WTC11 (cell line): ENCODE measurements at regions not wholly inside any gene's neighbourhood (a gene's known extent, or its start where the extent isn't known, plus 50 kb on each side); places are given as distances from the start of the nearest gene placed in this dataset.

Source experiments
- CTCF ChIP-seq: fragments of 200-600 bp; IDR thresholded peaks from 2 replicates; pipeline ENCODE4 v1.8.0; 2022; ENCODE audit warnings: antibody characterized with exemption
- FOXK1 ChIP-seq: sonication (generic); formaldehyde crosslinking; IDR thresholded peaks from 2 replicates; pipeline ENCODE4 v1.8.0; 2022; ENCODE audit warnings: mild to moderate bottlenecking, moderate library complexity, missing genetic modification reagents
- JUN ChIP-seq: sonication (generic); formaldehyde crosslinking; IDR thresholded peaks from 2 replicates; pipeline ENCODE4 v1.8.0; 2023; ENCODE audit warnings: mild to moderate bottlenecking, missing genetic modification reagents
- NFYB ChIP-seq: sonication (generic); formaldehyde crosslinking; conservative IDR thresholded peaks from 2 replicates; pipeline ENCODE4 v1.8.0; 2022; ENCODE audit warnings: low read depth, missing genetic modification reagents
- USF2 ChIP-seq: sonication (generic); formaldehyde crosslinking; IDR thresholded peaks from 2 replicates; pipeline ENCODE4 v1.8.1; 2023; ENCODE audit warnings: mild to moderate bottlenecking, missing genetic modification reagents, moderate library complexity
- ZNF416 ChIP-seq: fragments of 250-450 bp; sonication (Bioruptor Pico); IDR thresholded peaks from 2 replicates; pipeline ENCODE4 v1.9.0; 2021; ENCODE audit warnings: mild to moderate bottlenecking, inconsistent platforms
- ZNF423 ChIP-seq: fragments of 250-450 bp; sonication (Bioruptor Pico); IDR thresholded peaks from 2 replicates; pipeline ENCODE4 v2.1.2; 2022; ENCODE audit warnings: mild to moderate bottlenecking, moderate library complexity
- TF ChIP-seq, protein P1 (sequence below): fragments of 250-450 bp; sonication (Bioruptor Pico); IDR thresholded peaks from 2 replicates; pipeline ENCODE4 v1.9.0; 2021; ENCODE audit warnings: mild to moderate bottlenecking
- TF ChIP-seq, protein P2 (sequence below): sonication (generic); formaldehyde crosslinking; IDR thresholded peaks from 2 replicates; pipeline ENCODE4 v1.8.1; 2023; ENCODE audit warnings: mild to moderate bottlenecking, missing genetic modification reagents, borderline replicate concordance

DNA sequence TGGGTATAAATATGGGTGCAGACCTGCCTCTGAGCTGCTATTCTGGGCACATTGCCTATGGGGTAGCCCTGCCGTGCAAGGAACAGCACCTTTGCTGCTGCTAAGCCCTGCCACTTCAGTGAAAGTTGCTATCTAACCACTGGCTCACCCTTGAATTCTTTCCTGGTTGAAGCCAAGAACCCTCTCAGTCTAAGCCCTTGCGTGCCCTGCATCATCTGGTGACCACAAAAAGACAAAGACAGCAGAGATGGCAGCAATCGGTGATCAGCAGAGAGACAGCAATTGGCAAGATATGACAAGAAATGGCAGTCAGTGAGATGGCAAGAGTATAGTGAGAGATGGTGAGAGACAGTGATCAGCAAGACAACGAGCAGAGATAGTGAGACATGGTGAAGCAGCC is 418.3 kb downstream of the MATN1 start:
- TF ChIP-seq ZNF423 (CRISPR knock-in tag) (no peak), CTCF (no peak), ZNF416 (no peak), USF2 (CRISPR knock-in tag) (no peak), JUN (CRISPR knock-in tag) (no peak), NFYB (no peak), FOXK1 (no peak)
- TF ChIP-seq, protein P1, sequence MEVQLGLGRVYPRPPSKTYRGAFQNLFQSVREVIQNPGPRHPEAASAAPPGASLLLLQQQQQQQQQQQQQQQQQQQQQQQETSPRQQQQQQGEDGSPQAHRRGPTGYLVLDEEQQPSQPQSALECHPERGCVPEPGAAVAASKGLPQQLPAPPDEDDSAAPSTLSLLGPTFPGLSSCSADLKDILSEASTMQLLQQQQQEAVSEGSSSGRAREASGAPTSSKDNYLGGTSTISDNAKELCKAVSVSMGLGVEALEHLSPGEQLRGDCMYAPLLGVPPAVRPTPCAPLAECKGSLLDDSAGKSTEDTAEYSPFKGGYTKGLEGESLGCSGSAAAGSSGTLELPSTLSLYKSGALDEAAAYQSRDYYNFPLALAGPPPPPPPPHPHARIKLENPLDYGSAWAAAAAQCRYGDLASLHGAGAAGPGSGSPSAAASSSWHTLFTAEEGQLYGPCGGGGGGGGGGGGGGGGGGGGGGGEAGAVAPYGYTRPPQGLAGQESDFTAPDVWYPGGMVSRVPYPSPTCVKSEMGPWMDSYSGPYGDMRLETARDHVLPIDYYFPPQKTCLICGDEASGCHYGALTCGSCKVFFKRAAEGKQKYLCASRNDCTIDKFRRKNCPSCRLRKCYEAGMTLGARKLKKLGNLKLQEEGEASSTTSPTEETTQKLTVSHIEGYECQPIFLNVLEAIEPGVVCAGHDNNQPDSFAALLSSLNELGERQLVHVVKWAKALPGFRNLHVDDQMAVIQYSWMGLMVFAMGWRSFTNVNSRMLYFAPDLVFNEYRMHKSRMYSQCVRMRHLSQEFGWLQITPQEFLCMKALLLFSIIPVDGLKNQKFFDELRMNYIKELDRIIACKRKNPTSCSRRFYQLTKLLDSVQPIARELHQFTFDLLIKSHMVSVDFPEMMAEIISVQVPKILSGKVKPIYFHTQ (CRISPR knock-in tag), result no peak
- TF ChIP-seq, protein P2, sequence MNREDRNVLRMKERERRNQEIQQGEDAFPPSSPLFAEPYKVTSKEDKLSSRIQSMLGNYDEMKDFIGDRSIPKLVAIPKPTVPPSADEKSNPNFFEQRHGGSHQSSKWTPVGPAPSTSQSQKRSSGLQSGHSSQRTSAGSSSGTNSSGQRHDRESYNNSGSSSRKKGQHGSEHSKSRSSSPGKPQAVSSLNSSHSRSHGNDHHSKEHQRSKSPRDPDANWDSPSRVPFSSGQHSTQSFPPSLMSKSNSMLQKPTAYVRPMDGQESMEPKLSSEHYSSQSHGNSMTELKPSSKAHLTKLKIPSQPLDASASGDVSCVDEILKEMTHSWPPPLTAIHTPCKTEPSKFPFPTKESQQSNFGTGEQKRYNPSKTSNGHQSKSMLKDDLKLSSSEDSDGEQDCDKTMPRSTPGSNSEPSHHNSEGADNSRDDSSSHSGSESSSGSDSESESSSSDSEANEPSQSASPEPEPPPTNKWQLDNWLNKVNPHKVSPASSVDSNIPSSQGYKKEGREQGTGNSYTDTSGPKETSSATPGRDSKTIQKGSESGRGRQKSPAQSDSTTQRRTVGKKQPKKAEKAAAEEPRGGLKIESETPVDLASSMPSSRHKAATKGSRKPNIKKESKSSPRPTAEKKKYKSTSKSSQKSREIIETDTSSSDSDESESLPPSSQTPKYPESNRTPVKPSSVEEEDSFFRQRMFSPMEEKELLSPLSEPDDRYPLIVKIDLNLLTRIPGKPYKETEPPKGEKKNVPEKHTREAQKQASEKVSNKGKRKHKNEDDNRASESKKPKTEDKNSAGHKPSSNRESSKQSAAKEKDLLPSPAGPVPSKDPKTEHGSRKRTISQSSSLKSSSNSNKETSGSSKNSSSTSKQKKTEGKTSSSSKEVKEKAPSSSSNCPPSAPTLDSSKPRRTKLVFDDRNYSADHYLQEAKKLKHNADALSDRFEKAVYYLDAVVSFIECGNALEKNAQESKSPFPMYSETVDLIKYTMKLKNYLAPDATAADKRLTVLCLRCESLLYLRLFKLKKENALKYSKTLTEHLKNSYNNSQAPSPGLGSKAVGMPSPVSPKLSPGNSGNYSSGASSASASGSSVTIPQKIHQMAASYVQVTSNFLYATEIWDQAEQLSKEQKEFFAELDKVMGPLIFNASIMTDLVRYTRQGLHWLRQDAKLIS, result no peak
